WTC11 (cell line): ENCODE measurements at regions not wholly inside any gene's neighbourhood (a gene's known extent, or its start where the extent isn't known, plus 50 kb on each side); places are given as distances from the start of the nearest gene placed in this dataset.

Experiments used
- ATAC-seq: fragments of 200-7000 bp; cut with Tn5 transposase; 2 replicates; pipeline ENCODE4 v1.10.0; 2021; ENCODE audit warnings: mild to moderate bottlenecking, moderate library complexity
- CTCF ChIA-PET: fragments of 300-600 bp; sonication (Branson Sonifier 250); formaldehyde crosslinking; loops from one replicate; lab custom pipeline; 2021; ENCODE audit warnings: antibody characterized with exemption; lab: Charles Lee
- POLR2A ChIA-PET: fragments of 350-600 bp; sonication (Branson Sonifier 250); formaldehyde crosslinking; loops from one replicate; lab custom pipeline; 2021; ENCODE audit warnings: antibody characterized with exemption; lab: Charles Lee
- DNase-seq: peaks from one replicate; pipeline ENCODE4 v3.0.0; 2021; ENCODE audit warnings: low spot score
- H3K27ac Mint-ChIP-seq: 2 replicates; pipeline ENCODE4 v1.8.0; 2021; ENCODE audit warnings: mixed read lengths
- H3K27me3 Mint-ChIP-seq: 2 replicates; pipeline ENCODE4 v1.8.0; 2021; ENCODE audit warnings: low read depth, mild to moderate bottlenecking, moderate library complexity, mixed read lengths
- H3K36me3 Mint-ChIP-seq: 2 replicates; pipeline ENCODE4 v1.8.0; 2021; ENCODE audit warnings: mixed read lengths
- H3K4me1 Mint-ChIP-seq: 2 replicates; pipeline ENCODE4 v1.8.0; 2022; ENCODE audit warnings: mixed read lengths
- H3K4me3 Mint-ChIP-seq: 2 replicates; pipeline ENCODE4 v1.8.0; 2021; ENCODE audit warnings: mild to moderate bottlenecking, moderate library complexity, mixed read lengths
- H3K9me3 Mint-ChIP-seq: 2 replicates; pipeline ENCODE4 v1.8.0; 2021; ENCODE audit warnings: mixed read lengths
- CBFB ChIP-seq: sonication (generic); formaldehyde crosslinking; IDR thresholded peaks from 2 replicates; pipeline ENCODE4 v1.8.1; 2022; ENCODE audit warnings: mild to moderate bottlenecking, low read depth, missing genetic modification reagents
- CREB1 ChIP-seq: sonication (generic); formaldehyde crosslinking; IDR thresholded peaks from 2 replicates; pipeline ENCODE4 v1.8.0; 2023; ENCODE audit warnings: mild to moderate bottlenecking, missing genetic modification reagents
- EMX1 ChIP-seq: fragments of 250-450 bp; sonication (Bioruptor Pico); IDR thresholded peaks from 2 replicates; pipeline ENCODE4 v1.8.0; 2021; ENCODE audit warnings: mild to moderate bottlenecking
- FOXP1 ChIP-seq: sonication (generic); formaldehyde crosslinking; IDR thresholded peaks from 2 replicates; pipeline ENCODE4 v1.8.0; 2022; ENCODE audit warnings: missing genetic modification reagents, mild to moderate bottlenecking, moderate library complexity, borderline replicate concordance
- GABPB1 ChIP-seq: sonication (generic); formaldehyde crosslinking; IDR thresholded peaks from 2 replicates; pipeline ENCODE4 v1.8.1; 2023; ENCODE audit warnings: mild to moderate bottlenecking, missing genetic modification reagents
- GRHL2 ChIP-seq: fragments of 250-450 bp; sonication (Bioruptor Pico); IDR thresholded peaks from 2 replicates; pipeline ENCODE4 v1.8.0; 2022; ENCODE audit warnings: mild to moderate bottlenecking, moderate library complexity; ENCODE audit not compliant: insufficient replicate concordance, severe bottlenecking
- JAZF1 ChIP-seq: fragments of 250-450 bp; sonication (Bioruptor Pico); IDR thresholded peaks from 2 replicates; pipeline ENCODE4 v1.9.0; 2021; ENCODE audit warnings: moderate library complexity, mild to moderate bottlenecking, inconsistent platforms
- JUN ChIP-seq: sonication (generic); formaldehyde crosslinking; IDR thresholded peaks from 2 replicates; pipeline ENCODE4 v1.8.0; 2023; ENCODE audit warnings: mild to moderate bottlenecking, missing genetic modification reagents
- NFATC4 ChIP-seq: fragments of 250-450 bp; sonication (Bioruptor Pico); IDR thresholded peaks from 2 replicates; pipeline ENCODE4 v1.9.0; 2021; ENCODE audit warnings: mild to moderate bottlenecking
- NFE2L1 ChIP-seq: sonication (generic); formaldehyde crosslinking; IDR thresholded peaks from 2 replicates; pipeline ENCODE4 v1.8.1; 2023; ENCODE audit warnings: missing genetic modification reagents
- NFYB ChIP-seq: sonication (generic); formaldehyde crosslinking; conservative IDR thresholded peaks from 2 replicates; pipeline ENCODE4 v1.8.0; 2022; ENCODE audit warnings: low read depth, missing genetic modification reagents
- RORB ChIP-seq: fragments of 250-450 bp; sonication (Bioruptor Pico); IDR thresholded peaks from 2 replicates; pipeline ENCODE4 v1.9.0; 2021; ENCODE audit warnings: mild to moderate bottlenecking
- SMAD3 ChIP-seq: sonication (generic); formaldehyde crosslinking; IDR thresholded peaks from 2 replicates; pipeline ENCODE4 v1.8.0; 2022; ENCODE audit warnings: missing genetic modification reagents, mild to moderate bottlenecking, borderline replicate concordance
- TCF7 ChIP-seq: sonication (generic); formaldehyde crosslinking; IDR thresholded peaks from 2 replicates; pipeline ENCODE4 v1.8.0; 2022; ENCODE audit warnings: mild to moderate bottlenecking, low read depth, missing genetic modification reagents, moderate library complexity
- TEAD1 ChIP-seq: sonication (generic); formaldehyde crosslinking; IDR thresholded peaks from 2 replicates; pipeline ENCODE4 v1.8.0; 2022; ENCODE audit warnings: mild to moderate bottlenecking, missing genetic modification reagents
- TP53 ChIP-seq: sonication (generic); formaldehyde crosslinking; IDR thresholded peaks from 2 replicates; pipeline ENCODE4 v1.8.1; 2023; ENCODE audit warnings: mild to moderate bottlenecking, missing genetic modification reagents
- ZNF121 ChIP-seq: sonication (generic); formaldehyde crosslinking; IDR thresholded peaks from 2 replicates; pipeline ENCODE4 v1.8.0; 2023; ENCODE audit warnings: missing genetic modification reagents
- TF ChIP-seq, protein P1 (sequence below): fragments of 200-600 bp; IDR thresholded peaks from 2 replicates; pipeline ENCODE4 v1.8.0; 2022; ENCODE audit warnings: antibody characterized with exemption
- TF ChIP-seq, protein P2 (sequence below): sonication (generic); formaldehyde crosslinking; IDR thresholded peaks from 2 replicates; pipeline ENCODE4 v1.8.0; 2022; ENCODE audit warnings: missing genetic modification reagents
- TF ChIP-seq, protein P3 (sequence below): sonication (generic); formaldehyde crosslinking; IDR thresholded peaks from 2 replicates; pipeline ENCODE4 v1.8.0; 2022; ENCODE audit warnings: mild to moderate bottlenecking, missing genetic modification reagents
- TF ChIP-seq, protein P4 (sequence below): sonication (generic); formaldehyde crosslinking; IDR thresholded peaks from 2 replicates; pipeline ENCODE4 v1.8.1; 2022; ENCODE audit warnings: low read depth, missing genetic modification reagents, borderline replicate concordance

DNA sequence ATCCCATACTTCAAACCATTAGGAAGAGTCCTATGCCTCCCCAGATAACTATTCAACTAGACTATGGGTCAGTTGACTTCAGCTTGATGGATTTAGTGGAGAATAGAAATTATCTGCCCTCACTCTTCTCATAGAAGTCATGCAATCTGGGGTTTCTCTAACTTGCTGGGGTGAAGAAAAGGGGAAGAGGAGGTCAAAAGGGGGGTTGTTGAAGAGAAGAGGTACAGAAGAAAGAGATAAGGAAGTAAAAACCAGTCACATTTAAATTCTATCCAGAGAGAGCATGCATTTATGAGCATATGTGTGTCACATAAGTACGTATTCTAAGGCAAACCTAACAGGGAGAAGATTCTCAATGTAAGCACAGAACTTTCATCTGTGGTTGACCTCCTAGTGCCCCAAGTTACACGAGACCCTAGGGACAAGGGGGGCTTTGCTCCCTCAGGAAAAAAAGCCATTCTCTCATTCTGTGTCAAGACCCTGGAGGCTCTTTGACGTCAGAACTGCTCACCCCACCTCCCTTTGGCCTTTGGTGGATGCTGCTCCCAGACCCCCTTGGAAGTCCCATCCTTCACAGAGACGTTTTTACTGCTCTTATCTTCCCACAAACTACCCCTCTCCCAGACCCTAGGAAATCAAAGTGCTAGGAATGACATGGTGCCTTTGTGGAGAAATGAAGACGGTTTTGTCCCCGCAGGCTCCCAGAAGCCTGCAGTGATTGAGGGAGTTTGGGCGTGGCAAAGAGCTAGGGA is 236.8 kb upstream of the TNP1 start (continued):
- TF ChIP-seq FOXP1: no peak
- TF ChIP-seq NFYB: no peak
- TF ChIP-seq NFATC4 (CRISPR knock-in tag): no peak

DNA sequence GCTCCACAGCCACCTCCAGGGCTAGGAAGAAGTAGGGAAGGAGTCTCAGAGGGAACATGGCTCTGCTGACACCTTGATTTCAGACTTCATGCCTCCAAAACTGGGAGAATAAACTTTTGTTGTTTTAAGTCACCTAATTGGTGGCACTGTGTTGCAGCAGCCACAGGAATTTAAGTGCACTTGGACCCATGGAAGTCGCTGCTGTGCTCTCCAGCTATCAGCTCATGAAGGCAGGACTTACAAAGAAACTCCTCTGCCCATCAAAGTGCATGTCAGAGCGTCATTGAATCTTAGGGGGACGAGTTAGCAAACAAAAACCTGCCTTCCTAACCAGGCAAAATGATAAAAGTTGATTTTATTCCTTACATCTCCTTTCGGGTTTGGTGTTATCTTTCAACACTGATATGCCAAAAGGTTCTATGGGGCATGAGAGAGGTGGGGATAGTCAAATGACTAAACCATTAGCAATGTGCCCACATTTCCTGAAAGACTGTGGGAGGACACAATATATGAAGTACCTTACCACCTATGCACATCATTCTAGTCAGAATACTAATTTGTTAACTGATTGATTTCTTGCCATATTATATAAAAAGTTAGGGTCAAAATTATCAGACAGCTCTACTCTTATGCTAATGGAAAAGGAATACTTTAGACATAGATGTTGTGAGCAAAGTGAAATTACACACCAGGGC is 235.8 kb upstream of the TNP1 start:
- POLR2A ChIA-PET: no interaction called here
- TF ChIP-seq, protein P1, sequence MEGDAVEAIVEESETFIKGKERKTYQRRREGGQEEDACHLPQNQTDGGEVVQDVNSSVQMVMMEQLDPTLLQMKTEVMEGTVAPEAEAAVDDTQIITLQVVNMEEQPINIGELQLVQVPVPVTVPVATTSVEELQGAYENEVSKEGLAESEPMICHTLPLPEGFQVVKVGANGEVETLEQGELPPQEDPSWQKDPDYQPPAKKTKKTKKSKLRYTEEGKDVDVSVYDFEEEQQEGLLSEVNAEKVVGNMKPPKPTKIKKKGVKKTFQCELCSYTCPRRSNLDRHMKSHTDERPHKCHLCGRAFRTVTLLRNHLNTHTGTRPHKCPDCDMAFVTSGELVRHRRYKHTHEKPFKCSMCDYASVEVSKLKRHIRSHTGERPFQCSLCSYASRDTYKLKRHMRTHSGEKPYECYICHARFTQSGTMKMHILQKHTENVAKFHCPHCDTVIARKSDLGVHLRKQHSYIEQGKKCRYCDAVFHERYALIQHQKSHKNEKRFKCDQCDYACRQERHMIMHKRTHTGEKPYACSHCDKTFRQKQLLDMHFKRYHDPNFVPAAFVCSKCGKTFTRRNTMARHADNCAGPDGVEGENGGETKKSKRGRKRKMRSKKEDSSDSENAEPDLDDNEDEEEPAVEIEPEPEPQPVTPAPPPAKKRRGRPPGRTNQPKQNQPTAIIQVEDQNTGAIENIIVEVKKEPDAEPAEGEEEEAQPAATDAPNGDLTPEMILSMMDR: no peak
- no peak for TF ChIP-seq TEAD1 (CRISPR knock-in tag)
- Mint-ChIP-seq H3K36me3 (no peaks in the 10 kb centered on the region; the same call in 1 of the 2 replicates), H3K4me3 (no peak overlapping the region), H3K27ac (no peak overlapping the region), H3K9me3 (peaks cover 9% of the 10 kb centered on the region), H3K27me3 (peaks cover 8% of the 10 kb centered on the region; the same call in 1 of the 2 replicates), H3K4me1 (no peaks in the 10 kb centered on the region)
- DNase-seq (no peak), ATAC-seq (no peak)
- CTCF ChIA-PET: no interaction called here

DNA sequence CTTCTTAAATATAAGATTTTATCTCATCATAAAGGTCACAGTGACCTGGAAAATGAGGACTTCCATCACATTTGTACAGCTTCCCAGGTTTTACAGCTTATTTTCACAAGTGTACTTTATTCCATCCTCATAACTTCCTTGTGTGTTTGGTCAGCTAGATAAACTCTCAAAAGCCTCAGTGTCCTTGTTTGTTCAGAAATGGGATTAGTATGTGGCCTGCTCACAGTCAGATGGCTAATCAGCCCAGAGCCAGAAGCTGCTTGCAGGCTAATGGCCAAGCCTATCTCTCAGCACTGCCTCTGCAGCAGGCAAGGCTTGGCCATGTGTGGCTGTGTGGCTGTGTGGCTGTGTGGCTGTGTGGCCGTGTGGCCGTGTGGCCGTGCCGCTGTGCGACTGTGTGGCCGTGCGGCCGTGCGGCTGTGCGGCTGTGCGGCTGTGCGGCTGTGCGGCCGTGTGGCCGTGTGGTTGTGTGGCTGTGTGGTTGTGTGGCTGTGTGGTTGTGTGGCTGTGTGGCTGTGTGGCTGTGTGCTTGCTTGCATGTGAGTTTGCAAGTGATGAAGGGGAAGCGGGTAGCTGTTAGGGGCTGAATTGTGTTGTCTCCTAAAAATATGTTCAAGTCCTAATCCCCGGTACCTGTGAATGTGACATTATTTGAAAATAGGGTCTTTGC is 233.0 kb upstream of the TNP1 start:
- Mint-ChIP-seq H3K9me3 (peaks cover 9% of the 10 kb centered on the region), H3K27me3 (peaks cover 8% of the 10 kb centered on the region; the same call in 1 of the 2 replicates), H3K27ac (no peak overlapping the region), H3K4me3 (no peak overlapping the region), H3K36me3 (no peaks in the 10 kb centered on the region; the same call in 1 of the 2 replicates), H3K4me1 (no peaks in the 10 kb centered on the region)
- no peak for TF ChIP-seq RORB (CRISPR knock-in tag)
- TF ChIP-seq TCF7 (CRISPR knock-in tag): no peak
- TF ChIP-seq, protein P2, sequence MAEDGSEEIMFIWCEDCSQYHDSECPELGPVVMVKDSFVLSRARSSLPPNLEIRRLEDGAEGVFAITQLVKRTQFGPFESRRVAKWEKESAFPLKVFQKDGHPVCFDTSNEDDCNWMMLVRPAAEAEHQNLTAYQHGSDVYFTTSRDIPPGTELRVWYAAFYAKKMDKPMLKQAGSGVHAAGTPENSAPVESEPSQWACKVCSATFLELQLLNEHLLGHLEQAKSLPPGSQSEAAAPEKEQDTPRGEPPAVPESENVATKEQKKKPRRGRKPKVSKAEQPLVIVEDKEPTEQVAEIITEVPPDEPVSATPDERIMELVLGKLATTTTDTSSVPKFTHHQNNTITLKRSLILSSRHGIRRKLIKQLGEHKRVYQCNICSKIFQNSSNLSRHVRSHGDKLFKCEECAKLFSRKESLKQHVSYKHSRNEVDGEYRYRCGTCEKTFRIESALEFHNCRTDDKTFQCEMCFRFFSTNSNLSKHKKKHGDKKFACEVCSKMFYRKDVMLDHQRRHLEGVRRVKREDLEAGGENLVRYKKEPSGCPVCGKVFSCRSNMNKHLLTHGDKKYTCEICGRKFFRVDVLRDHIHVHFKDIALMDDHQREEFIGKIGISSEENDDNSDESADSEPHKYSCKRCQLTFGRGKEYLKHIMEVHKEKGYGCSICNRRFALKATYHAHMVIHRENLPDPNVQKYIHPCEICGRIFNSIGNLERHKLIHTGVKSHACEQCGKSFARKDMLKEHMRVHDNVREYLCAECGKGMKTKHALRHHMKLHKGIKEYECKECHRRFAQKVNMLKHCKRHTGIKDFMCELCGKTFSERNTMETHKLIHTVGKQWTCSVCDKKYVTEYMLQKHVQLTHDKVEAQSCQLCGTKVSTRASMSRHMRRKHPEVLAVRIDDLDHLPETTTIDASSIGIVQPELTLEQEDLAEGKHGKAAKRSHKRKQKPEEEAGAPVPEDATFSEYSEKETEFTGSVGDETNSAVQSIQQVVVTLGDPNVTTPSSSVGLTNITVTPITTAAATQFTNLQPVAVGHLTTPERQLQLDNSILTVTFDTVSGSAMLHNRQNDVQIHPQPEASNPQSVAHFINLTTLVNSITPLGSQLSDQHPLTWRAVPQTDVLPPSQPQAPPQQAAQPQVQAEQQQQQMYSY (CRISPR knock-in tag): no peak
- no peak for TF ChIP-seq JAZF1 (CRISPR knock-in tag)
- no peak for TF ChIP-seq JUN (CRISPR knock-in tag)
- TF ChIP-seq CBFB (CRISPR knock-in tag): no peak
- no peak for TF ChIP-seq NFE2L1
- no peak for TF ChIP-seq SMAD3 (CRISPR knock-in tag)
- no peak for TF ChIP-seq GABPB1 (CRISPR knock-in tag)
- no peak for TF ChIP-seq CREB1
- TF ChIP-seq, protein P3, sequence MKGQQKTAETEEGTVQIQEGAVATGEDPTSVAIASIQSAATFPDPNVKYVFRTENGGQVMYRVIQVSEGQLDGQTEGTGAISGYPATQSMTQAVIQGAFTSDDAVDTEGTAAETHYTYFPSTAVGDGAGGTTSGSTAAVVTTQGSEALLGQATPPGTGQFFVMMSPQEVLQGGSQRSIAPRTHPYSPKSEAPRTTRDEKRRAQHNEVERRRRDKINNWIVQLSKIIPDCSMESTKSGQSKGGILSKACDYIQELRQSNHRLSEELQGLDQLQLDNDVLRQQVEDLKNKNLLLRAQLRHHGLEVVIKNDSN (CRISPR knock-in tag): no peak
- TF ChIP-seq, protein P4, sequence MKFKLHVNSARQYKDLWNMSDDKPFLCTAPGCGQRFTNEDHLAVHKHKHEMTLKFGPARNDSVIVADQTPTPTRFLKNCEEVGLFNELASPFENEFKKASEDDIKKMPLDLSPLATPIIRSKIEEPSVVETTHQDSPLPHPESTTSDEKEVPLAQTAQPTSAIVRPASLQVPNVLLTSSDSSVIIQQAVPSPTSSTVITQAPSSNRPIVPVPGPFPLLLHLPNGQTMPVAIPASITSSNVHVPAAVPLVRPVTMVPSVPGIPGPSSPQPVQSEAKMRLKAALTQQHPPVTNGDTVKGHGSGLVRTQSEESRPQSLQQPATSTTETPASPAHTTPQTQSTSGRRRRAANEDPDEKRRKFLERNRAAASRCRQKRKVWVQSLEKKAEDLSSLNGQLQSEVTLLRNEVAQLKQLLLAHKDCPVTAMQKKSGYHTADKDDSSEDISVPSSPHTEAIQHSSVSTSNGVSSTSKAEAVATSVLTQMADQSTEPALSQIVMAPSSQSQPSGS (CRISPR knock-in tag): no peak
- no peak for TF ChIP-seq ZNF121
- no peak for TF ChIP-seq TP53
- TF ChIP-seq, protein P1: no peak
- no peak for TF ChIP-seq EMX1 (CRISPR knock-in tag)
- TF ChIP-seq GRHL2 (CRISPR knock-in tag): no peak
- ATAC-seq (no peak), DNase-seq (no peak)
- ChIA-PET POLR2A (no interaction called here), CTCF (no interaction called here)
